ENCODE measurements at regions not wholly inside any gene's neighbourhood (a gene's known extent, or its start where the extent isn't known, plus 50 kb on each side); places are given as distances from the start of the nearest gene placed in this dataset.

DNA sequence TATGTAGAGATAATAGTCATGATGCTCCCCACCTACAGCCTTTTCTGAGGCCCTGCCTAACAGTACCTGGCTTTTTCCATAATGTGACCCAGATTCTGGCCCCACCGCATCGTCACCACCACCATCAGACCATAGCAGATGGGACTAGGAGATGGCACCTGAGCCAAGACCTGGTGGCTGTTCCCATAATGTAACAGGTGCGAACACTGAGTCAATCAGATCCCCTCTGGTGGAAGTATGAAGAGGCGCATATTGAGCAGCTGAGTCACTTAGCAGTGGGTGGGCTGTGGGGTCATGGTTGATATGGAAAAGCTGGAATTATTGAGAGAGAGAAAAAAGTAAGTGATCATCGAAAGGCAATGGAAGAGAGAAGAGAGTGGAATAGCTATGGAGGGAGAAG, 578.0 kb upstream of the CADM1 start:
- Mint-ChIP-seq H3K4me1 (peaks cover 17% of the 10 kb centered on the region), H3K4me3 (no peak overlapping the region)

DNA sequence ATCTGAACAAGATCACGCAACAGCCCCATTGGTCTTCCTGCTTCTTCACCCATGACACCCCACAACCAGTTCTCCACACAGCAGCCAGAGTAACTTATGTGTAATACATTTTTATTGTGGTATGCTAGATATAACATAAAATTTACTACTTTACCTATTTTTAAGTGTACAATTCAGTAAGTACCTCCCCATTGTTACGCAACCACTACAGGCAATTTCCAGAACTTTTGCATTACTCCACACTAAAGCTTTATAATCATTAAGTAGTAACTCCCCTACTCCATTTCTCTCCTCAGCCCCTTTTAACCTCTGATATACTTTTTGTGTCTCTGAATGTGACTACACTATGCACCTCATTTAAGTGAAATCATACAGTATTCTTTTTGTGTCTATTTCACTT, 575.4 kb upstream of the CADM1 start:
- Histone ChIP-seq H3K27me3 (ENCODE audit: insufficient read depth) (no peaks in the 10 kb centered on the region), H3K4me1 (ENCODE audit: insufficient read depth) (no peaks in the 10 kb centered on the region), H3K4me2 (no peak overlapping the region), H3K79me2 (replicated peaks; ENCODE audit: insufficient read depth) (no peaks in the 10 kb centered on the region), H3K27ac (ENCODE audit: low read depth) (no peak overlapping the region), H3K4me3 (no peak overlapping the region), H3F3A (replicated peaks; ENCODE audit: low read depth) (no peaks in the 10 kb centered on the region), H2AFZ (no peak overlapping the region), H4K20me1 (replicated peaks; ENCODE audit: insufficient read depth) (no peaks in the 10 kb centered on the region), H3K9me2 (ENCODE audit: insufficient read depth) (no peaks in the 10 kb centered on the region), H3K36me3 (ENCODE audit: insufficient read depth) (no peaks in the 10 kb centered on the region)
- H3K4me1 Mint-ChIP-seq: 0 out of 3 replicates have a peak, but pooled peaks cover 3% of the 10 kb centered on the region
- no peak overlapping the region for H3K27ac Mint-ChIP-seq
- peaks cover 1% of the 10 kb centered on the region for H3K27me3 Mint-ChIP-seq (ENCODE audit: insufficient read depth, low read depth, poor library complexity)
- H3K9me3 Mint-ChIP-seq: peaks cover 7% of the 10 kb centered on the region; the same call in 2 of the 3 replicates
- H3K4me3 Mint-ChIP-seq: no peak overlapping the region
- no peaks in the 10 kb centered on the region for H3K36me3 Mint-ChIP-seq (ENCODE audit: low read depth)
- ATAC-seq (no peak), DNase-seq (ENCODE audit: low spot score) (no peak)
- TF ChIP-seq EZH2 (IDR thresholded peaks at IDR 0.05; ENCODE audit: low read depth, unreplicated experiment): no peak
- TF ChIP-seq, protein P1, sequence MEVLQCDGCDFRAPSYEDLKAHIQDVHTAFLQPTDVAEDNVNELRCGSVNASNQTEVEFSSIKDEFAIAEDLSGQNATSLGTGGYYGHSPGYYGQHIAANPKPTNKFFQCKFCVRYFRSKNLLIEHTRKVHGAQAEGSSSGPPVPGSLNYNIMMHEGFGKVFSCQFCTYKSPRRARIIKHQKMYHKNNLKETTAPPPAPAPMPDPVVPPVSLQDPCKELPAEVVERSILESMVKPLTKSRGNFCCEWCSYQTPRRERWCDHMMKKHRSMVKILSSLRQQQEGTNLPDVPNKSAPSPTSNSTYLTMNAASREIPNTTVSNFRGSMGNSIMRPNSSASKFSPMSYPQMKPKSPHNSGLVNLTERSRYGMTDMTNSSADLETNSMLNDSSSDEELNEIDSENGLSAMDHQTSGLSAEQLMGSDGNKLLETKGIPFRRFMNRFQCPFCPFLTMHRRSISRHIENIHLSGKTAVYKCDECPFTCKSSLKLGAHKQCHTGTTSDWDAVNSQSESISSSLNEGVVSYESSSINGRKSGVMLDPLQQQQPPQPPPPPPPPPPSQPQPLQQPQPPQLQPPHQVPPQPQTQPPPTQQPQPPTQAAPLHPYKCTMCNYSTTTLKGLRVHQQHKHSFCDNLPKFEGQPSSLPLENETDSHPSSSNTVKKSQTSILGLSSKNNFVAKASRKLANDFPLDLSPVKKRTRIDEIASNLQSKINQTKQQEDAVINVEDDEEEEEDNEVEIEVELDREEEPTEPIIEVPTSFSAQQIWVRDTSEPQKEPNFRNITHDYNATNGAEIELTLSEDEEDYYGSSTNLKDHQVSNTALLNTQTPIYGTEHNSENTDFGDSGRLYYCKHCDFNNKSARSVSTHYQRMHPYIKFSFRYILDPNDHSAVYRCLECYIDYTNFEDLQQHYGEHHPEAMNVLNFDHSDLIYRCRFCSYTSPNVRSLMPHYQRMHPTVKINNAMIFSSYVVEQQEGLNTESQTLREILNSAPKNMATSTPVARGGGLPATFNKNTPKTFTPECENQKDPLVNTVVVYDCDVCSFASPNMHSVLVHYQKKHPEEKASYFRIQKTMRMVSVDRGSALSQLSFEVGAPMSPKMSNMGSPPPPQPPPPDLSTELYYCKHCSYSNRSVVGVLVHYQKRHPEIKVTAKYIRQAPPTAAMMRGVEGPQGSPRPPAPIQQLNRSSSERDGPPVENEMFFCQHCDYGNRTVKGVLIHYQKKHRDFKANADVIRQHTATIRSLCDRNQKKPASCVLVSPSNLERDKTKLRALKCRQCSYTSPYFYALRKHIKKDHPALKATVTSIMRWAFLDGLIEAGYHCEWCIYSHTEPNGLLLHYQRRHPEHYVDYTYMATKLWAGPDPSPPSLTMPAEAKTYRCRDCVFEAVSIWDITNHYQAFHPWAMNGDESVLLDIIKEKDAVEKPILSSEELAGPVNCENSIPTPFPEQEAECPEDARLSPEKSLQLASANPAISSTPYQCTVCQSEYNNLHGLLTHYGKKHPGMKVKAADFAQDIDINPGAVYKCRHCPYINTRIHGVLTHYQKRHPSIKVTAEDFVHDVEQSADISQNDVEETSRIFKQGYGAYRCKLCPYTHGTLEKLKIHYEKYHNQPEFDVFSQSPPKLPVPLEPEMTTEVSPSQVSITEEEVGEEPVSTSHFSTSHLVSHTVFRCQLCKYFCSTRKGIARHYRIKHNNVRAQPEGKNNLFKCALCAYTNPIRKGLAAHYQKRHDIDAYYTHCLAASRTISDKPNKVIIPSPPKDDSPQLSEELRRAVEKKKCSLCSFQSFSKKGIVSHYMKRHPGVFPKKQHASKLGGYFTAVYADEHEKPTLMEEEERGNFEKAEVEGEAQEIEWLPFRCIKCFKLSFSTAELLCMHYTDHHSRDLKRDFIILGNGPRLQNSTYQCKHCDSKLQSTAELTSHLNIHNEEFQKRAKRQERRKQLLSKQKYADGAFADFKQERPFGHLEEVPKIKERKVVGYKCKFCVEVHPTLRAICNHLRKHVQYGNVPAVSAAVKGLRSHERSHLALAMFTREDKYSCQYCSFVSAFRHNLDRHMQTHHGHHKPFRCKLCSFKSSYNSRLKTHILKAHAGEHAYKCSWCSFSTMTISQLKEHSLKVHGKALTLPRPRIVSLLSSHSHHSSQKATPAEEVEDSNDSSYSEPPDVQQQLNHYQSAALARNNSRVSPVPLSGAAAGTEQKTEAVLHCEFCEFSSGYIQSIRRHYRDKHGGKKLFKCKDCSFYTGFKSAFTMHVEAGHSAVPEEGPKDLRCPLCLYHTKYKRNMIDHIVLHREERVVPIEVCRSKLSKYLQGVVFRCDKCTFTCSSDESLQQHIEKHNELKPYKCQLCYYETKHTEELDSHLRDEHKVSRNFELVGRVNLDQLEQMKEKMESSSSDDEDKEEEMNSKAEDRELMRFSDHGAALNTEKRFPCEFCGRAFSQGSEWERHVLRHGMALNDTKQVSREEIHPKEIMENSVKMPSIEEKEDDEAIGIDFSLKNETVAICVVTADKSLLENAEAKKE (CRISPR knock-in tag; IDR thresholded peaks at IDR 0.05): no peak
- TF ChIP-seq, protein P2, sequence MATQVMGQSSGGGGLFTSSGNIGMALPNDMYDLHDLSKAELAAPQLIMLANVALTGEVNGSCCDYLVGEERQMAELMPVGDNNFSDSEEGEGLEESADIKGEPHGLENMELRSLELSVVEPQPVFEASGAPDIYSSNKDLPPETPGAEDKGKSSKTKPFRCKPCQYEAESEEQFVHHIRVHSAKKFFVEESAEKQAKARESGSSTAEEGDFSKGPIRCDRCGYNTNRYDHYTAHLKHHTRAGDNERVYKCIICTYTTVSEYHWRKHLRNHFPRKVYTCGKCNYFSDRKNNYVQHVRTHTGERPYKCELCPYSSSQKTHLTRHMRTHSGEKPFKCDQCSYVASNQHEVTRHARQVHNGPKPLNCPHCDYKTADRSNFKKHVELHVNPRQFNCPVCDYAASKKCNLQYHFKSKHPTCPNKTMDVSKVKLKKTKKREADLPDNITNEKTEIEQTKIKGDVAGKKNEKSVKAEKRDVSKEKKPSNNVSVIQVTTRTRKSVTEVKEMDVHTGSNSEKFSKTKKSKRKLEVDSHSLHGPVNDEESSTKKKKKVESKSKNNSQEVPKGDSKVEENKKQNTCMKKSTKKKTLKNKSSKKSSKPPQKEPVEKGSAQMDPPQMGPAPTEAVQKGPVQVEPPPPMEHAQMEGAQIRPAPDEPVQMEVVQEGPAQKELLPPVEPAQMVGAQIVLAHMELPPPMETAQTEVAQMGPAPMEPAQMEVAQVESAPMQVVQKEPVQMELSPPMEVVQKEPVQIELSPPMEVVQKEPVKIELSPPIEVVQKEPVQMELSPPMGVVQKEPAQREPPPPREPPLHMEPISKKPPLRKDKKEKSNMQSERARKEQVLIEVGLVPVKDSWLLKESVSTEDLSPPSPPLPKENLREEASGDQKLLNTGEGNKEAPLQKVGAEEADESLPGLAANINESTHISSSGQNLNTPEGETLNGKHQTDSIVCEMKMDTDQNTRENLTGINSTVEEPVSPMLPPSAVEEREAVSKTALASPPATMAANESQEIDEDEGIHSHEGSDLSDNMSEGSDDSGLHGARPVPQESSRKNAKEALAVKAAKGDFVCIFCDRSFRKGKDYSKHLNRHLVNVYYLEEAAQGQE (IDR thresholded peaks at IDR 0.05; ENCODE audit: unreplicated experiment): no peak

More for the DNA sequence above, 578.0 kb upstream of the CADM1 start:
- Mint-ChIP-seq H3K9me3 (peaks cover 7% of the 10 kb centered on the region; the same call in 2 of the 3 replicates), H3K27me3 (ENCODE audit: insufficient read depth, low read depth, poor library complexity) (peaks cover 3% of the 10 kb centered on the region), H3K27ac (no peak overlapping the region), H3K36me3 (ENCODE audit: low read depth) (no peaks in the 10 kb centered on the region)
- Histone ChIP-seq H3F3A (replicated peaks; ENCODE audit: low read depth) (no peaks in the 10 kb centered on the region), H4K20me1 (replicated peaks; ENCODE audit: insufficient read depth) (no peaks in the 10 kb centered on the region), H3K36me3 (ENCODE audit: insufficient read depth) (no peaks in the 10 kb centered on the region), H3K4me3 (no peak overlapping the region), H3K4me1 (ENCODE audit: insufficient read depth) (peaks cover 10% of the 10 kb centered on the region), H2AFZ (no peak overlapping the region), H3K9me2 (ENCODE audit: insufficient read depth) (no peaks in the 10 kb centered on the region), H3K27ac (ENCODE audit: low read depth) (no peak overlapping the region), H3K27me3 (ENCODE audit: insufficient read depth) (no peaks in the 10 kb centered on the region), H3K79me2 (replicated peaks; ENCODE audit: insufficient read depth) (no peaks in the 10 kb centered on the region), H3K4me2 (no peak overlapping the region)
- TF ChIP-seq, protein P3, sequence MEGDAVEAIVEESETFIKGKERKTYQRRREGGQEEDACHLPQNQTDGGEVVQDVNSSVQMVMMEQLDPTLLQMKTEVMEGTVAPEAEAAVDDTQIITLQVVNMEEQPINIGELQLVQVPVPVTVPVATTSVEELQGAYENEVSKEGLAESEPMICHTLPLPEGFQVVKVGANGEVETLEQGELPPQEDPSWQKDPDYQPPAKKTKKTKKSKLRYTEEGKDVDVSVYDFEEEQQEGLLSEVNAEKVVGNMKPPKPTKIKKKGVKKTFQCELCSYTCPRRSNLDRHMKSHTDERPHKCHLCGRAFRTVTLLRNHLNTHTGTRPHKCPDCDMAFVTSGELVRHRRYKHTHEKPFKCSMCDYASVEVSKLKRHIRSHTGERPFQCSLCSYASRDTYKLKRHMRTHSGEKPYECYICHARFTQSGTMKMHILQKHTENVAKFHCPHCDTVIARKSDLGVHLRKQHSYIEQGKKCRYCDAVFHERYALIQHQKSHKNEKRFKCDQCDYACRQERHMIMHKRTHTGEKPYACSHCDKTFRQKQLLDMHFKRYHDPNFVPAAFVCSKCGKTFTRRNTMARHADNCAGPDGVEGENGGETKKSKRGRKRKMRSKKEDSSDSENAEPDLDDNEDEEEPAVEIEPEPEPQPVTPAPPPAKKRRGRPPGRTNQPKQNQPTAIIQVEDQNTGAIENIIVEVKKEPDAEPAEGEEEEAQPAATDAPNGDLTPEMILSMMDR (conservative IDR thresholded peaks at IDR 0.05; ENCODE audit: low read depth in 2 of 2): no peak
- TF ChIP-seq, protein P4, sequence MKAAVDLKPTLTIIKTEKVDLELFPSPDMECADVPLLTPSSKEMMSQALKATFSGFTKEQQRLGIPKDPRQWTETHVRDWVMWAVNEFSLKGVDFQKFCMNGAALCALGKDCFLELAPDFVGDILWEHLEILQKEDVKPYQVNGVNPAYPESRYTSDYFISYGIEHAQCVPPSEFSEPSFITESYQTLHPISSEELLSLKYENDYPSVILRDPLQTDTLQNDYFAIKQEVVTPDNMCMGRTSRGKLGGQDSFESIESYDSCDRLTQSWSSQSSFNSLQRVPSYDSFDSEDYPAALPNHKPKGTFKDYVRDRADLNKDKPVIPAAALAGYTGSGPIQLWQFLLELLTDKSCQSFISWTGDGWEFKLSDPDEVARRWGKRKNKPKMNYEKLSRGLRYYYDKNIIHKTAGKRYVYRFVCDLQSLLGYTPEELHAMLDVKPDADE (IDR thresholded peaks at IDR 0.05): no peak
- TF ChIP-seq ZNF114 (CRISPR knock-in tag; IDR thresholded peaks at IDR 0.05) (no peak), EZH2 (IDR thresholded peaks at IDR 0.05; ENCODE audit: low read depth, unreplicated experiment) (no peak), JUNB (IDR thresholded peaks at IDR 0.05; ENCODE audit: unreplicated experiment) (no peak), ZNF331 (CRISPR knock-in tag; IDR thresholded peaks at IDR 0.05; ENCODE audit: low read depth) (no peak), CREB1 (CRISPR knock-in tag; IDR thresholded peaks at IDR 0.05; ENCODE audit: low read depth) (no peak)
- DNase-seq (ENCODE audit: low spot score): no peak
- no peak for ATAC-seq
